ENCODE measurements at regions not wholly inside any gene's neighbourhood (a gene's known extent, or its start where the extent isn't known, plus 50 kb on each side); places are given as distances from the start of the nearest gene placed in this dataset.

DNA sequence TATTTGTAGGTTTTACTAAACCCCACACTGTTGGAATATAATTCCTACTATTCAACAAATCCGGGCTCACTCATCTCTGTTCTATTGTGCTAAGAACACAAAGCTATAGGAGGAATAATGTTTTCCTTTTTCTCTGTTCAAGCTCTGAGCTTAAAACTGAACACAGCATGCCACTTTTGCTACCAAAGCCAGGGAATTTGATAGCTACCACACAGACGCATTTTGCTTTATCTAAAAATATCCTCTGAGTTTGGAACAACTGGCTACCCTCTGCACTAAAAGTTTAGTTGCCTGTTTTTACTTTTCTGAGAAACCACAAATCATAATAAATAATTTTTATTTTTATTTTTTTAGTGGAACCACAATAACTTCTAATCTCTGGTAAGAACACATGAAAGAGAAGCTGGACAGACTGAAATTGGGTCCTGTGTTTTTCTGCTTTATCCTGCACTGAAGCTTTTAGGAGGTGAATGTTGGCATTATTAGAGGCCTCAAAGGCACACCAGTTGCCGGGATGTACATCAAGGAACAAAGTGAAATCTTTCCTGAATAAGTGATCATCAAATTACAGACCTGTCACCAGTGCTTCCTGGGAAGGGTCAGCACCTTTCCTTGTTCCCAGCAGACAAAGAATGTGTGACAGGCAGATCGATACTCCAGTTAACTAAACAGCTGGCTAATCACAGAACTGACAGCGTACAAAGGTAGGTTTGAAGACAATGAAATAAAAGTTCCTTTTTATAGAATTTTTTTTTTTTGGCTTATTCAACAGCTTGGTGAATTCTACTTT lies 523.2 kb upstream of the TENM4 start:
- DNase-seq = no peak

DNA sequence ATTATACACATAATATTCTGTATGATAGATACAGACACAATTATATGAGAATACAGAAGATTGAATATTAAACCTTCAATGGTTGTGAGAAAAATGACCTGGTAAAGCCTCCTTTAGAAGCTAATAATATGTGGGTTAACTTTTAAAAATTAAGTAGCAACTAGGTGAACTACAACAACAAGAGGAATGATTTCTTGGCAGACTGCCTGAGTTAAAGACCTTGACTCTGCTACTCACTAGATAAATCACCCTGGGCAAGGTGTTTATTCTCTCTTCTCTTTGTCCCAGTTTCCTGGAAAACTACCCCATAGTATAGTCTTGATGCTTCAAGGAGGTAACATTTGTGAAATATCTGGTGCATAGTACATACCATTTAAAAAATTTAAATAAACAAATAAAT lies 519.6 kb upstream of the TENM4 start:
- DNase-seq = no peak

DNA sequence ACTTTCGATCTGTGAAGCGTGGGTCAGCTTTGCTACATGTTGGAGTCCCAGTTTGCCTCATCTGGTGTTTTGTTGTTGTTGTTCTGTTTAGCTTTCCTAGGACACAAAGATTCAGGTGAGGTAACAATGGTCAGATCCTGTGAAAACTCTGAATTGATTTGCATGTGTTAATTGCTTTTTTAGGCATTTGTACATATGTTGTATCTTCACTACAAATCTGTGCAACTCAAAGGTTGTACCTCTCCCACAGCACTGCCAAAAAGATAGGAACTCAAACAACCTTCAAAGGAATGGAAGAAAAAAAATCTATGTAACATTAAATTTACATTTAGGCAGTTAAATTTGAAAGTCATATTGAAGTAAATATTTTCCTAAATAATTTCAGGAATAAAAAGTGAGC lies 518.5 kb upstream of the TENM4 start:
- DNase-seq = no peak

DNA sequence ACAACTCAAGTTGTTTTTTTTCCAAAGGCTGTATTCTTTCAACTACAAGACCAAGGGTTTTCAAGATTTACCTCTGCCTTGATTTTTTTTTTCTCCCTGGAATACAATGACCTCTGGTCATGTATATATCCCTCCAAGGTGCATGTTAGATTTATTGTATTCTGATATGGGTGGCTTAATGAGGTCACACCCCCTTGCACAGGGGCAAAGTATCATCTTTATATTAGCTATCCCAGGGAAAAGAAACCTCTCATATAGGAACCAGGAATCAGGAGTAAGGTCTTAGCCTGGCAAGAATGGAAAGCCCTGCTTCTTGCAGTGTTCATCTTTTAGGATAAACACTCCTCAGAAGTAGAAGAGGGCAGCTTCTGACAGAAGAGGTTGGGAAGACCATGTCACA lies 516.9 kb upstream of the TENM4 start:
- no peak for DNase-seq

DNA sequence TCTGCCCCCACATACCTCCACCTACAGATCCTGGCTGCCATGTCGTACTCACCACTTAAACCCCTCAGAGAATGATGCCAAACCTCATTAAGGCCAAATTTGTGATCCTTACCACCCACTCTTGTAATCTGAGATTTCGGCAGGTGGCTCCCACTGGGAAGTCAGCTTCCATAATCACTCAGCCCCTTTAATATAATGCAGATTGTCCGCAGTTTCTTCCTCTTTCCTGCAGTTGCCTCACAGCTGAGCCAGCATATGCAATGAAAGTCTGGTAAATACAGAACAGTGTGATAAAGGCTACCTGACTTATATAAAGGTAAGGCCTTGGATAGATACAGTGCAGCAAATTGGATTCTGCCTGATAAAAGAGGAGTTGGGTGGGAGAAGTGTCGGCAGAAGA lies 515.2 kb upstream of the TENM4 start:
- DNase-seq = no peak

DNA sequence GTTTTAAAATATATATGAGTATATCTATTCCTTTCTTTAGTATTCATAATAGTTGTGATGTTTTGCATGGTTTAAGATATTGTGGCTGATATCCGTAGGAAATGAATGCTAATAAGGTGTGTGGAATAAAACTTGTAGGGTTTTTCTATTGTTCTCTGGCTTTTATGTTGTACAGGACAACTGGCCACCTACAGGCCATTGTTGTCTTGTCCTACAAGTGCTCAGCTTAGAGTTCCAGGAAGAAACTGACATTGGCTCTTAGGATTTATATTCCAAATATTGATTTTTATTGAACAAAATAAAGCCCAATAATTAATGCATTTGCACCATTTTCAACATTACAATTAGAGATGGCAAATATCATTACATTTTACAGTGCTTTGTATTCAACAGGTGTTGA lies 512.8 kb upstream of the TENM4 start:
- no peak for DNase-seq

DNA sequence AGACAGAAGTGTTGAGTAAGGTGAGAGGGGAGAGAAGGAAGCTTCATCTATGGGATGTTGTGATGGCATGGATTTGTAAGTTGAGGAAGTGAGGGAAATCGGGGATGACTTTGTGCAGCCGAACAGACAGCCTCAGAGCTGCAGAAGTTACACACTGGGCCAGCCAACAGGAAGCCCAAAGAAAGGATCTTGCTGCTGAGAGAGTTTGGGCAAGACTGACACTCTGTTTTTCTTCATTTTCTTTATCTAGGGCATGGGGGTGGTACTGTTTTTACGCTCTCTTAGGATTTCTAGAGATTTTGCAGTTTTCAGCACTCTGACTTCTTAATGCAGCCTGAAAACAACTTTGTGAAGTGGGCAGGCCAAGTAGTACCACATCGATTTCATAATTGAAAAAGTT lies 509.9 kb upstream of the TENM4 start:
- no peak for DNase-seq

DNA sequence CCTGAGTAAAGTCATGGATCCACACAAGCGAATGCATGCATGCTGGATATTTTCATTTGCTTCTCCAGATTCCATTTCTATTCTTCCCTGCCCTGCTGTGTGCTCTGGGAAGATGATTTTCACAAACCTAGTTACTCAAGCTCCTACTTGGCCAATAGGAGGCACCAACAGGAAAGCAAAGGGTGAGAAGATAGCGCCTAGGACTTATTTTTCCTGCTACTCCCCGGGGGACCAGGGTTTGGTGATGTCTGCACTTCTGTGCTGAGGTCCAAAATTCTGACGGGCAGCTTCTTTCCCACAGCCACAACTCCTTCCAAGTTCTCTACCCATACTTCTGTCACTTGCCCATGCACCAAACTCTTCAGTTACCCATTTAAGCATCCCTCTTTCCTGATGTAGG lies 509.3 kb upstream of the TENM4 start:
- no peak for DNase-seq

DNA sequence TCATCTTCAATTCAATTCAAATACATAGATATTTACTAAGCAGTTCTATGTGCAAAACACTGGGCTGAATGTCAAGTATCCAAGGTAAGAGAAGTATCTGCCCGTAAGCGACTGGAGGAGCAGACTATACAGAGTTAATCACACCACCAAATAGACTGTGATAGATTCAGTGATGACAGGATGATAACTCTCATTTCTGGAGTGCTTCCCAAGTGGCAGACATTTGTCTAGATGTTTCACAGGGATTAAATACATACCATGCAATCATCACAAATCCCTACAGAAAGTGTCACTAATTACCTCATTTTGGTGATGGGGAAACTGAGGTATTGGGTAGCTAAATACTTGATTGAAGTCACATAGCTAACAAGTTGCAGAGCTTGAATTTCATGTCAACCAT lies 508.7 kb upstream of the TENM4 start:
- DNase-seq = no peak

DNA sequence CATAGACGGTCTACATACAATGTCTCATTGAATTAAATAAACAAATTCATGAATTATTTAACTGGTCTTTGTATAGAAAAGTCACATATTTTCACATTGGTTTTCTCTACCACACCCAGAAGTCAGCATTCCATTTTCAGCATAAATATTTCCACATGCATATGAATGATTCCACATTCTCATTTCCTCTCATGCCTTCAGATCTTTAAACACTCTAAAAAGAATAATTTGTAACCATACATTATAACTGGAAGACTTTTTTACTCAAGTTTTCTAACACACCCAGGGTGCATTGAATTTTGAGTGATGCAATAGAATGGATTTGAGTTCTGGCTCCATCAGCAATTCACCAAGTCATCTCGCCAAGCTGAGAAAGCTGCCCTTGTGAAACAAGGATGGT lies 501.8 kb upstream of the TENM4 start:
- no peak for DNase-seq

DNA sequence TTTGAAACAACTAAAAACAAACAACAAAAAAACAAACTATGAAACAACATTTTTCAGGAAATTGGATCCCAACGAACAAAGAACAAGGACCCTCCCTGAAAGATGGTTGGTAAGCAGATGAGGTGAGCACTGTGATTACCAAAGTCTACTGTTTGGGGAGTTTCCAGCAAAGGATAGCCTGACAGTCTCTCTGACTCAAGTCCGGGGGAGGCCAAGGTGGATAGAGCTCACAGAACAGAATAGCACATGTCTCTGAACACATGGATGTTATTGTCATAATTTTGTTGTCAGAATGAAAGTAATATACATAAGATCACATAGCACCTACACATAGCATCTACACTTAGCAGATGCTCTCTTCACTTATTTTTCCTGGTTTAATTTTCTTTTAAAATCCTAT lies 501.3 kb upstream of the TENM4 start:
- no peak for DNase-seq

DNA sequence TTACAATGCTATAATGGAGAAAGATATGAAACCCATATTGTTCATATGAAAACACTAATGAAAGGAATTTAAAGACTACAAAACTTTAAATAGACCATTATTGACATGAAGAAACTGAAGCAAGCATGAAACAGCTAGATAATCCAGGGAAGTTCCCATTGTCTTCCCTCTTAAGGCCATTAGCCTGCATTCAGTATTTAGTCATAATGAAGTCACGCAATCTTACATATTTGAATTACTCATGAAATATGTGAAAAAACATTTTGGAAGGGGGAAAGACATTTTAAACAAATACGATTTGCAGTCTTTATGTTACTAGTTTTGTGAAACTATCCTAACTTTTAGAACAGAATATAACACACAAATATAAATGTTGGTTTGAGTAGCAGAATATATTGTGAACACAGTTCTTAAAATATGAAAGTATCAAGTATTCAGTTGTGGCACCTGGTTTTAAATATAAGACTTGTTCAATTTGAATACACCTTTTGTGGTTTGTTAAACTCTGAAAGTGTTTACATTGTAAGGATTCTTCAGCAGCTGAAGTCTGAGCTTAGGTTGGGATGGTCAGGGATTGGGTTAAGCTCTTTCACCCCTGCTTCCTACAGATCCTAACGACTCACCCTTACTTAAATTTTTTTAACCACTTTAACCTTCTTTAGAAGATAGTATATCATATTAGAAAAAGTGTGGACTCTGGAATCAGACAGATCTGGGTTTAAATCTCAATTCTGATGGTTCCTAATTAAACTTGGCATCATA lies 500.3 kb upstream of the TENM4 start:
- no peak for DNase-seq

DNA sequence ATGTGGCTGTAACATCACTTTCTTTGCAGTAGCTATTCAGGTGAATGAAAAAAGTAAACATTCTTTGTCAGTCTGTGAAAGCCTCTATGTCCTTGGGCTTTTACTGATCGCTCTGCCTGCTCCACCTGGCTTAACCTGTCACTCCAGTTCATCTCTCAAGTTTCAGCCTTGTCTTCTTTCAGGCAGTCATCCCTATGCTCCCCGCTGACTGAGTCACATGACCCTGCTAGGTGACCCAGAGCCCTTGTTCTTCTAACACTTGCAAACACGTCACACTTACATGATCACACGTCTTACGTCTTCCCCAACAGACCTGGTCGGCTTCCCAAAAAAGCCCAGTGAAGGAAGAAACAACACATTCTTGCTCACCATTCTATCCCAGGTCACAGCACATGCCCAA lies 499.3 kb upstream of the TENM4 start:
- DNase-seq = no peak

DNA sequence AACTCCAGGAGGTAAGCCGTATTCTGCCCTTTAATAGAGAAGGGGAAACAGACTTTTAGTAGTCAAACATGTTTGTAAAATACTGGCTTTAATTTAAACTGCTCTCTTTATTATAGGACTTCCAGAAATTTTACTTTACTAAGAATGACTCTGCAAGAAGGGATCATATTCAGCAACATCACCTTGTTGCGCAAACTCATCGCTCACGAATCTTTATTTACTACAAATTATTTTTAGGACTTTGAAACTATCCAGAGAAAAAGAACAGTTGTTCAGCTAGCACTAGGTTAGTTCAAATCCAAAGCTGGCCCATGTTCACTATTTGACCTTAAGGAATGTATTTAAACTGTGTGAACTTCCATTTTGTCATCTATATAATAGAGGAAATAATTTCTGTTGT lies 498.3 kb upstream of the TENM4 start:
- DNase-seq = no peak

DNA sequence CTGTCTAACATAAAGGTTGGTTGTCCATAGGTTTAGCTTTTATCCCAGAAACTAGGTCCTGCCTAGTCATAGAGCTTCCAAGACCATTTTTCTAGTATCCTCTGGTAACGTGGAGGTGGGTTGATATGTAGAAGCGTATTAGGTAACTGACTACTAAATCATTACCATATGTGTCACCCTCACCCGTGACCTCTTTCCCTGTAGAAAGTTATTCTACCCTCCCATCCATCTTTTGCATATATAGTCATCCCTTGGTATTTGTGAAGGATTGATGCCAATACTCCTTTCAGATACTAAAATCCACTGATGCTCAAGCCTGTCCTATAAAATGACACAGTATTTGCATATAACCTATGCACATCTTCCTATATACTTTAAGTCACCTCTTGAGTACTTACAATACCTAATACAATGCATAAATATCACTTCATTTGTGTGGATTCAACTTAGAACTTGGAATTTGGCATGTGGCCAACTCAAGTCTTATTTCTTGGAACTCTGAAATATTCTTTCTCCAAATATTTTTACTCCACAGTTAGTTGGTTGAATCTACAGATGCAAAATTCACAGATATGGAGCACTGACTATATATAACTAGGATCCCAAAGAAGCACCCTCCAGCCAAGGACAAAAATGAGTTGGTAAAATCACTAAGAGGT lies 497.0 kb upstream of the TENM4 start:
- DNase-seq = no peak

DNA sequence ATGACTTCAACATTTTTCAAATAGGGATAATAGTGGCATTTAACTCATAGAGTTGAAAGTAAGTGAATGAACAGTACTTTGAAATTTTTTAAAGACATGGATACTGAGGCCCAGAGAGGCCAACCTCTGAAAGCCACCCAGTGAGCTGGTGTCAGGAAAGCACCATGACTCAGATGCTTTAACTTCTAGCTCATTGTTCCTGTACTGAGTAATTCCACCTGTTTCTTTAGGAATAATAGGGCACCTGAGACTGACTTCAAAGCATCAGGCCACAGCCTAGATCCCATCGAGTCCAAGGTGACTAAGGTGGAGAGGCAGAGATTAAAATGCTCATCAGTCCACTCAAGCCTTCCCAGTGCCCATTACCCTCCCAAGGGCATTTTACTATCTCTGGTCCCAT lies 491.8 kb upstream of the TENM4 start:
- no peak for DNase-seq

DNA sequence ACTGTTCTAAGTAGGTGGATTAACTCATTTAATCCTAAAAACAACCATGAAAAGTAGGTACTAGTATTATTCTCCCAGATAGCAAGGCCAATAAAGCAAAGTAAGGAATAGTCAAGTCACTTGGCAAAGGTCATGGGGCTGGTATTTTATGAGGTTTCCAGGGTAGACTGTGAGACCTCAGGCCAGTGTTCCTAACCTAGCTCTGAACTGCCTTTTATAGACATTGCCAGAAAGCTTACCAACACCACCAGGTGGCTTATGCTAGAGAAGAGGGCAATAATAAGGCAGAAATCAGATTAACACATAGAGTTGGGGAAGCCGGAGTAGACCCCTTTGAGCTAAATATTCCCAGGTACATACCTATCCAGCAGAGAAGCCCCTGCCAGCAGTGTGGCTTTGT lies 490.9 kb upstream of the TENM4 start:
- DNase-seq = no peak

DNA sequence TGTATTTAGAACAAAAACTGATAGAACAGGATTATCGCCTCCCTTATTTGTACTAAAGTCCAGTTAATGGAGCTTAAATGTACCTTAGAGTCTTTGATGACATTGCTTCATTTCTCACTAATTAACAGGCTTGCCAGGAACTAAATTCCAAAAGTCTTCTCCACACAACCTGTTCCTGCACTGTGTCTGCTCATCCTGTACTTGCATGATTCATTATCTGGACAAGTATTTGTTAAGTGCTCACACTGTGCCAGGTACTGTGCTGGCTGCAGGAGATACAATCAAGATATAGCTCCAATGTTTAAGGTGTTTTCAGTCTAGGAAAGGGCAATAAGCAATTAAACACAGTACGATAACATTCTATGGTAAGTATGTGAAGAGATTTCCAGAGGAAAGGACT lies 485.9 kb upstream of the TENM4 start:
- DNase-seq = no peak

DNA sequence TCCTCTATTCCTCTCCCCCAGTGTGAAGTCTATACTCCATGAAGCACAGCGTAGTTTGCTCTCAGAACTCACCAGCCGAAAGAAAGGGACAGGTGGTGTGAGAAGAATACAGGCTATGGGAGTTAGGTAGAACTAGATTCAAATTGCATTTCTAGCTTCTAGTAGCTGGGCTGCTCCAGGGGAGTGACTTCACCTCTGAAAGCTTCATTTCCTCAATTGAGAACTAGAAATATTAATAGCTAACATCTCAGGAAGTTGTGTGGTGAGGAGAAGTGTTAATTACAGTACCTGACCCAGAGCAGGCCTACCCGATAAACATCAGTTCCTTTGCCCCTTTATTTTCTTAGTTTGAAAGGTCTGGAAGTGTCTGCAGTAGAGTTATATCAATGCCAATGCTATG lies 484.7 kb upstream of the TENM4 start:
- DNase-seq = no peak

DNA sequence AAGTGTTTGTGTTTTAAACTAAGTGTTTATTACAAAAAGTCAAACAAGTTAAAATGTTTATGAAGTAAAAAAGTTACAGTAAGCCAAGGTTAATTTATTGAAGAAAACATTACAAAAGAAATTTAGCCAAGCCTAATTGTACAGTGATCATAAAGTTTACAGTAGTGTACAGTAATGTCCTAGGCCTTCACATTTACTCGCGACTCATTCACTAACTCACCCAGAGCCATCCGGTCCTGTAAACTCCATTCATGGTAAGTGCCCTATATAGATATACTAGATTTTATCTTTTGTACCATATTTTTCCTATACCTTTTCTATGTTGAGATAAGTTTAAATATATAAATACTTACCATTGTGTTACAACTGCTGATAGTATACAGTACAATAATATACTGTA lies 481.8 kb upstream of the TENM4 start:
- no peak for DNase-seq

DNA sequence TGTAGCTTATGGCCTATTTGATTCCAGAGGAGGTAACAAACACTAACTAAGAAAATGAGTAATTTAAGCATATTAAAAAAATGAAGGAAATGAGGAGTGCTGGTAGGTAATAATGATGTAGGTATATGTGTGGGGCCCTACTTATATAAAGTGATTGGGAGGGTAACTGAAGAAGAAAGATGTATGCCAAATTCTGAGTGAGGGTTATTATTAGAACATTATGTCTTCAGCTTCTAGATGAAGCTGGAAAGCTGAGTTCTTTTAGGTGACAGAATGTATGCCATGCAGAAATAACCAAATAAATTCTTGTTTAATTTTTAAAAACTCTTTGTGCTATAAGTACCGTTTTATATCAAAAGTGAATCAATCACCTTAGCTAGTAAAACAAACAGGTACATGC lies 479.6 kb upstream of the TENM4 start:
- DNase-seq = no peak

DNA sequence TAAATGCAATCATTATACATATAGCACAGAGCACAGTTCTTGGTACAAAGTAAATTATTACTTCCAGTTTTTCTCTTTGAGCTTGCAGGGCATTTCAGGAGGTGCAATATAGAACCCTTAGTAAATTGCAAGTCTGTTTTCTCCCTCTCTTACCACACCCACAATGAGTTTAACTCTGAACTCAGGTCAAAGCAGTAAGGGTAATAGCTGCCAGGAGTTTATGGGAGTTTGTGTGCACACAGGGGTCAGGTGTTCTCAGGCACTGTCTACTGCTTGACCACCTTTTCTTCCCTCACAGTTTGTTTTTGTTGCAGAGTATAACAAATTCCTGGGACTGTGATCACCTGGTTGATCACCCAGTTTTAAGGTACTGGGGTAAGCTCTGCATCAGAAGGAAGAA lies 478.5 kb upstream of the TENM4 start:
- no peak for DNase-seq

DNA sequence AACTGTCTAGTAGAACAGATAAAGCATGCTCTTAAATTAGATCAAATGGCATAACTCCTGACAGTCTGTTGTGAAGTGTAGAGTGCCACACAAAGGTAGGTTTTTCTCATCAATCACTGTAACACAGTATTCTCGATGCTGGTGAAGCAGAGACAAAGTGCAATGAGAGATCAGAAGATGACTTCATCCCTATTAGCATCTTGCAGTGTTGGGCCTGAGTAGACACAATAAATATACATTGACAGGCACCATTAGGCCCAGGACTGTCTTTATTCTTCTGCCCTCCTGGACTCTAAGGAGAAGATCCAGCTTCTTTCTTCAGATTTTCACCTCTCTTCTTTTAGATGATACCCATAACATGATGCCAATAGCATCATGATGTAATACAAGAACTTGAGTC lies 478.0 kb upstream of the TENM4 start:
- no peak for DNase-seq

DNA sequence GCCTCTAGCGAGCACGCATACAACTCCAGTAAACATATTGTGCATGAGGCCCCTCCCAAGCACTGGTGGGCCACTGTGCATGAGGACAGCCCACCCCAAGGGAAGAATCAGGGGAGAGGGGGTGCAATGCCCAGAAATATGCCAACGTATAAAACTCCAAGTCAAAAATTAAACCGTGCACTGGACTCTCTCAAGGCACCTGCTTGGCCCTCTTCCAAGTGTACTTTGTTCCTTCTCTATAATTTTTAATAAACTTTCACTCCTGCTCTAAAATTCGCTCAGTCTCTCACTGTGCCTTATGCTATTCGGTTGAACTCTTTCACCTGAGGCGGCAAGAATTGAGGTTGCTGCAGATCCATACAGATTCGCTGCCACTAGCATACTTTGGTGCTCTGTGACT lies 465.3 kb upstream of the TENM4 start:
- DNase-seq = no peak

All from NCI-H1048 (cell line).